HG02973 (cell line): ENCODE measurements at regions not wholly inside any gene's neighbourhood (a gene's known extent, or its start where the extent isn't known, plus 50 kb on each side); places are given as distances from the start of the nearest gene placed in this dataset.

Experiments used
- ATAC-seq: cut with Tn5 transposase; IDR thresholded peaks from one replicate; pipeline ENCODE4 v1.9.1; 2021; ENCODE audit warnings: moderate library complexity; ENCODE audit not compliant: unreplicated experiment

DNA sequence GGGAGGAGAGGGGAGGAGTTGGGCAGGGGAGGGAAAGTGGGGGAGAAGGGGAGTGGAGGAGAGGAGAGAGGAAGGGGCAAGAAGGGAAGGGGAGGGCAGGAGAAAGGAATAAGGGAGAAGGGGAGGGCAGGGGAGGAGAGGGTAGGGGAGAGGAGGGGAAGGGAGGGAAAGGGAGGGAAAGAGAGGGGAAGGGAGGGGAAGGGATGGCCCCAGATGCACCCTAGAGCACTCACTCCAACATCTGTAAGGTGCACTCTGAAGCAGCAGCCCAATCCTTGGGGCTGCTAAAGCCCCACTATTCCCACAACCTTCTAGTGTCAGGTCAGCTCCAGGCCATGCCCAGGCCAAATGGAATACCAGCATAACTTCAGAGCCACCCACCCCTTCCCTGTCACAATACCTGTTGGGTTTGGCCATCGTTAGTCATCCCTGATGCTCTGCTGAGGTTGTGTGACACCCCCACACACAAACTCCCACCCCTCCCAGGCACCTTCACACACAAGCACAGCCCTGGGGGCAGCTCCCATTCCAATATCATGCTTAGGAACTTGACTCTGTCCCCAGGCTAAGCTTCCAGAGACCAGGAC lies 55.7 kb upstream of the PKDCC start:
- no peak for ATAC-seq

DNA sequence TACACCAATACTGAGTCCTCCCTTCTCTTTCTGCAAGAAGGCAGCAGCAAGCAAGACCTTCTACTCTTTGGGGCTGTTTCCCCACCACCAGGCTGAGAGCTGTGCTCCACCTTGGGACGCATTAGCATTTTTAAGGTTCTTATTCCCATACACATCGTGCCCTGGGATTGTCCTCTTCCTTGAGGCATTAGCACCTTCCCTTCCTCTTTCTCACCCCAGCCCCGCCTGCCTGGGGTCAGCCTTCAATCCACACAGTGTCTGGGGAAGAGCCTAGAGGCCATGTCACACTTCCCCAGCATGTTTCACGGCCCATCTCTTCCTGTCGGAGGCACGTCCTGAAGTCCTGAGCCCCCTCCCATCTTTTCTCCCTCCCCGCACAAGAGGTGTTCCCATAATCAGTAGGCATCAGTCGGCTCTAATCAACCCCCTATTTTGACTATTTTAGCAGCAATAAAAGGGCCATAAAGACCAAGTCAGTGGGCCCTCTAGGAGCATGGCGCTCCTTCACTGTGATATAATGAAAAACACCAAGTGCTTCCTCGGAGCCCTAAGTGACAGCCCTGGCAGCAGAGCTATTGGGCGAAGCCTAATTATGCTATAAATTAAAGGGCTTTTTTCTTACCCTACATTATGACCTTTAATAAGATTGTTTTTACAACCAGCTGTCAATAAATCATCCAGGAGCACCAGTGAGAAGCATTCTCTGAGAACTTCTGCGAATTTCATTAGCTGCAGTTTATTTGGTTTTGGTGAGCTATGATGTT lies 55.0 kb upstream of the PKDCC start:
- ATAC-seq = no peak

DNA sequence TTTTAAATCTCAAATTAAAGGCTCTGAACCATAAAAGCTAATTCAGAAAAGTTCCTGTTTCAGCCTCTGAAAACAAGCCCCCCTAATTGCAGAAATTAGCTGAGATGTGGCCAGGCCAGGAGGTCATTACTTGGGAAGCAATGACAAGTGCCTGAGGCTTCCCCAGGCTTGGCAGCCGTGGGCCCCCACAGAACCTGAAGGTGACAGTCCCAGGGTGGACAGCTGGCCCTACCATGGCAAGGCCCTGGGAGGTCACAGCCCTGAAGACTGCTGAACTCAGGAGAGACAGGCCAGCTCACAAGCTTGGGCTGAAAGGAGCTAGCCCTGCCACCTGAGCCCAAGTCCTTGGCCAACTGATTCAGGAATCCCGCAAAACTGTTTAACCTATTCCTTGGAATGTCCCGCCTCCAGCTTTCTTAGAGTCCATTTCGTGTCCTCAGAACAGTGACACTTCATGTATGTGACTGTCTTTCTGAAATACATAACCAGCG lies 54.3 kb upstream of the PKDCC start:
- no peak for ATAC-seq

DNA sequence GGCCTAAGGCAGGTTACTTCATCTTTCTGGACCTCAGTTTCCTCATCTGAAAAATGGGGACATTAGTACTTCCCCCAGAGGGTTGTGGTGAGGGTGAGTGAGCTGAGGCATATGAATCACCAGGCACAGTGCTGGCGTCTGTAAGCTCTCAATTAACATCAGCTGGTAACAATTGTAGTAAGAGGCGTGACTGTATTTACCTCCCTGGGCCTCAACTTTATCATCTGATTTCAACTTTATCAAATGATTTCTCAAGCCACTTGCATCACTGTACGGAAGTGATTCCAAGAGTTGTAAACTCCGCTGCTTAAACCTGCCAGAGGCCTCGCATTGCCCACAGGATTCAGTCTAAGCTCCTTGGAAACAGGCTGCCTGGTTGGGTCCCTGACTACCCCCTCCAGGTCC lies 53.6 kb upstream of the PKDCC start:
- ATAC-seq = no peak

DNA sequence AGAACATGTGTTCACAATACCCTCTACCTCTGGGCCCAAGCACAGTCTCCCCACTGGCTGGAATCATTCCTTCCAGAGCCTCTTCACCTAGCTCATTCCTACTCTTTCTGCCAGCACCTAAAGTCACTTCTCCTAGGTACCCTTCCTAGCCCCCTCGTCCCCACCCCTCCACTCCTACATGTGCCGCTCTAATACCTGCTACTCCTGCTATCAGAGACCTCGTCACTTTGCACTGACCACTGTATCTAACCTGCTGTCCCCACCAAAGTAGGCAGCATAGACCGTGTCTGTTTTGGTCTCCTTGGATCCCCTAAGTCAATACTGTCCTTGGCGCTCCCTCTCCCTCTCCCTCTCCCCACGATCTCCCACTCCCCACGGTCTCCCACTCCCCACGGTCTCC lies 53.2 kb upstream of the PKDCC start:
- no peak for ATAC-seq

DNA sequence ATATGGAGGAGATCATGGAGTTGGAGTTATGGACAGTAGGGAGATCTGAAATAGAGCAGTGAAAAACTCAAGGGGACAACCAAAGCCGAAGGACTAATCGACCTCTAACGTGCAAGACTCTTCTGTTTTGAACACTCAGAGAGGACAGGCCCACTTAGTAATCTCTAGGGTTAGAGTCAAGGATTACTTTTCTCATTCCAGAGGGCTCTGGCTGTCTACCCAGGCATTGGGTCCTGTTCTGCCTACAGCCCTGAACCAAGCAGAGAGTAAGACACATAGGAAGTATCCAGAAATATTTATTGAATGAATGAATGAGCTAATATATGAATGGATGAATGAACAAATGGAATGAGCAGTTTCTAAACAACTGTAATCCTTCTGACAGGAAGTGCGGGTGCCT lies 50.3 kb upstream of the PKDCC start:
- ATAC-seq = no peak
